Osteocyte (in vitro differentiated cells): ENCODE measurements at regions not wholly inside any gene's neighbourhood (a gene's known extent, or its start where the extent isn't known, plus 50 kb on each side); places are given as distances from the start of the nearest gene placed in this dataset.
"Not testable (repeated sequence)": the region's sequence is repeated elsewhere in the genome, so short reads cannot be mapped to it uniquely, and the experiment has no call there.

Source experiments
- DNase-seq: peaks from one replicate; pipeline ENCODE4 v3.0.0; 2021; ENCODE audit warnings: mixed read lengths; ENCODE audit not compliant: unreplicated experiment; ENCODE audit errors: extremely low spot score
- H3K27ac Mint-ChIP-seq: one replicate; pipeline ENCODE4 v1.8.0; 2021; ENCODE audit warnings: mild to moderate bottlenecking, mixed read lengths; ENCODE audit not compliant: unreplicated experiment
- H3K27me3 Mint-ChIP-seq: one replicate; pipeline ENCODE4 v1.8.0; 2021; ENCODE audit warnings: mixed read lengths; ENCODE audit not compliant: unreplicated experiment
- H3K36me3 Mint-ChIP-seq: one replicate; pipeline ENCODE4 v1.8.0; 2021; ENCODE audit warnings: mixed read lengths; ENCODE audit not compliant: unreplicated experiment
- H3K4me1 Mint-ChIP-seq: one replicate; pipeline ENCODE4 v1.8.0; 2021; ENCODE audit warnings: mixed read lengths; ENCODE audit not compliant: unreplicated experiment
- H3K4me3 Mint-ChIP-seq: one replicate; pipeline ENCODE4 v1.8.0; 2021; ENCODE audit warnings: mild to moderate bottlenecking, moderate library complexity, mixed read lengths; ENCODE audit not compliant: unreplicated experiment
- H3K9me3 Mint-ChIP-seq: one replicate; pipeline ENCODE4 v1.8.0; 2021; ENCODE audit warnings: mixed read lengths; ENCODE audit not compliant: unreplicated experiment
- CTCF ChIP-seq: fragments of 200-600 bp; sonication (generic); IDR thresholded peaks from 2 replicates; pipeline ENCODE4 v1.5.0; 2021; ENCODE audit warnings: antibody characterized with exemption, mild to moderate bottlenecking, moderate library complexity

- H3K27me3 Mint-ChIP-seq = peaks cover 8% of the 10 kb centered on the region
Observed at GRCh38 chr7:82669141-82669540, 225.6 kb upstream of the CACNA2D1 start.

GRCh38 chr7:82668676-82669075 is 225.1 kb upstream of the CACNA2D1 start:
- no peak for TF ChIP-seq CTCF
- H3K27ac Mint-ChIP-seq = no peak overlapping the region
- no peaks in the 10 kb centered on the region for H3K4me1 Mint-ChIP-seq
- peaks cover 8% of the 10 kb centered on the region for H3K27me3 Mint-ChIP-seq
- H3K36me3 Mint-ChIP-seq = no peaks in the 10 kb centered on the region
- H3K9me3 Mint-ChIP-seq = no peaks in the 10 kb centered on the region
- DNase-seq = no peak
- H3K4me3 Mint-ChIP-seq = no peak overlapping the region

More at GRCh38 chr7:82669141-82669540, 225.6 kb upstream of the CACNA2D1 start:
- Mint-ChIP-seq H3K4me3 (no peak overlapping the region), H3K4me1 (no peaks in the 10 kb centered on the region), H3K27ac (no peak overlapping the region), H3K36me3 (no peaks in the 10 kb centered on the region), H3K9me3 (no peaks in the 10 kb centered on the region)
- DNase-seq = no peak
- no peak for TF ChIP-seq CTCF

GRCh38 chr7:82665966-82666507 is 222.5 kb upstream of the CACNA2D1 start:
- no peak overlapping the region for H3K27ac Mint-ChIP-seq
- no peaks in the 10 kb centered on the region for H3K9me3 Mint-ChIP-seq
- DNase-seq = no peak
- no peaks in the 10 kb centered on the region for H3K36me3 Mint-ChIP-seq
- H3K4me3 Mint-ChIP-seq = no peak overlapping the region
- H3K27me3 Mint-ChIP-seq = peaks cover 13% of the 10 kb centered on the region
- no peak for TF ChIP-seq CTCF
- H3K4me1 Mint-ChIP-seq = no peaks in the 10 kb centered on the region

GRCh38 chr7:82655965-82656364 is 212.4 kb upstream of the CACNA2D1 start:
- DNase-seq = no peak
- H3K4me3 Mint-ChIP-seq = no peak overlapping the region
- H3K4me1 Mint-ChIP-seq = no peaks in the 10 kb centered on the region
- H3K9me3 Mint-ChIP-seq = peaks cover 5% of the 10 kb centered on the region
- H3K27me3 Mint-ChIP-seq = peaks cover 20% of the 10 kb centered on the region
- no peak overlapping the region for H3K27ac Mint-ChIP-seq
- no peak for TF ChIP-seq CTCF
- no peaks in the 10 kb centered on the region for H3K36me3 Mint-ChIP-seq

- H3K4me1 Mint-ChIP-seq, H3K36me3 Mint-ChIP-seq, DNase-seq, H3K27ac Mint-ChIP-seq, H3K4me3 Mint-ChIP-seq: not testable (repeated sequence)
- Mint-ChIP-seq H3K9me3 (peaks cover 15% of the 10 kb centered on the region), H3K27me3 (peaks cover 19% of the 10 kb centered on the region)
Observed at GRCh38 chr7:82650095-82650494, 206.5 kb upstream of the CACNA2D1 start.

- no peaks in the 10 kb centered on the region for H3K9me3 Mint-ChIP-seq
- H3K4me1 Mint-ChIP-seq = no peaks in the 10 kb centered on the region
- no peak overlapping the region for H3K27ac Mint-ChIP-seq
- TF ChIP-seq CTCF = no peak
- H3K27me3 Mint-ChIP-seq = peaks cover 27% of the 10 kb centered on the region
- H3K36me3 Mint-ChIP-seq = no peaks in the 10 kb centered on the region
- H3K4me3 Mint-ChIP-seq = no peak overlapping the region
- DNase-seq = no peak
Observed at GRCh38 chr7:82633592-82633991, 190.0 kb upstream of the CACNA2D1 start.
